ENCODE measurements at regions not wholly inside any gene's neighbourhood (a gene's known extent, or its start where the extent isn't known, plus 50 kb on each side); places are given as distances from the start of the nearest gene placed in this dataset.

DNA sequence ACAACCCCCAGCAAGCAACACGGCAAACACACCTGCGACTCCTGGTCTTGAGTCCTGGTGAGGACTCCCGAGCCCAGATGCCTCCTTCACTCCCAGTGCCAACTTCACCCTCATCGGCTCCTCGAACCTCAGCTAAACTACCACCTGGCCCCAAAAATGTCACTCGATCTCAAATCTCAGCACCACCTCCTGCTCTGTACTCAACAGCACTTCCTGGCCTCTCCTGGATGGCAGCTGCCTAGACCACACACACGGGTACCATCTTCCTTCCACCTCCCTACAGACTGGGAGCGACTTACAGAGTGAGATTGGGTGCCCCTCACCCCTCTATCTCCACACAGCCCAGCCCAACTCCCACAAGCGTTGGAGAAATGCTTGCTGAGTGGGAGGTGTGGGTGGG, 123.9 kb upstream of the MGMT start (continued):
- TF ChIP-seq, protein P1, sequence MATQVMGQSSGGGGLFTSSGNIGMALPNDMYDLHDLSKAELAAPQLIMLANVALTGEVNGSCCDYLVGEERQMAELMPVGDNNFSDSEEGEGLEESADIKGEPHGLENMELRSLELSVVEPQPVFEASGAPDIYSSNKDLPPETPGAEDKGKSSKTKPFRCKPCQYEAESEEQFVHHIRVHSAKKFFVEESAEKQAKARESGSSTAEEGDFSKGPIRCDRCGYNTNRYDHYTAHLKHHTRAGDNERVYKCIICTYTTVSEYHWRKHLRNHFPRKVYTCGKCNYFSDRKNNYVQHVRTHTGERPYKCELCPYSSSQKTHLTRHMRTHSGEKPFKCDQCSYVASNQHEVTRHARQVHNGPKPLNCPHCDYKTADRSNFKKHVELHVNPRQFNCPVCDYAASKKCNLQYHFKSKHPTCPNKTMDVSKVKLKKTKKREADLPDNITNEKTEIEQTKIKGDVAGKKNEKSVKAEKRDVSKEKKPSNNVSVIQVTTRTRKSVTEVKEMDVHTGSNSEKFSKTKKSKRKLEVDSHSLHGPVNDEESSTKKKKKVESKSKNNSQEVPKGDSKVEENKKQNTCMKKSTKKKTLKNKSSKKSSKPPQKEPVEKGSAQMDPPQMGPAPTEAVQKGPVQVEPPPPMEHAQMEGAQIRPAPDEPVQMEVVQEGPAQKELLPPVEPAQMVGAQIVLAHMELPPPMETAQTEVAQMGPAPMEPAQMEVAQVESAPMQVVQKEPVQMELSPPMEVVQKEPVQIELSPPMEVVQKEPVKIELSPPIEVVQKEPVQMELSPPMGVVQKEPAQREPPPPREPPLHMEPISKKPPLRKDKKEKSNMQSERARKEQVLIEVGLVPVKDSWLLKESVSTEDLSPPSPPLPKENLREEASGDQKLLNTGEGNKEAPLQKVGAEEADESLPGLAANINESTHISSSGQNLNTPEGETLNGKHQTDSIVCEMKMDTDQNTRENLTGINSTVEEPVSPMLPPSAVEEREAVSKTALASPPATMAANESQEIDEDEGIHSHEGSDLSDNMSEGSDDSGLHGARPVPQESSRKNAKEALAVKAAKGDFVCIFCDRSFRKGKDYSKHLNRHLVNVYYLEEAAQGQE (IDR thresholded peaks at IDR 0.05): no peak
- no peak for TF ChIP-seq HNF4G (IDR thresholded peaks at IDR 0.05)
- no peak for TF ChIP-seq RXRA (IDR thresholded peaks at IDR 0.05)
- TF ChIP-seq YY1 (IDR thresholded peaks at IDR 0.05): no peak
- no peak for TF ChIP-seq SP1 (IDR thresholded peaks at IDR 0.05)

DNA sequence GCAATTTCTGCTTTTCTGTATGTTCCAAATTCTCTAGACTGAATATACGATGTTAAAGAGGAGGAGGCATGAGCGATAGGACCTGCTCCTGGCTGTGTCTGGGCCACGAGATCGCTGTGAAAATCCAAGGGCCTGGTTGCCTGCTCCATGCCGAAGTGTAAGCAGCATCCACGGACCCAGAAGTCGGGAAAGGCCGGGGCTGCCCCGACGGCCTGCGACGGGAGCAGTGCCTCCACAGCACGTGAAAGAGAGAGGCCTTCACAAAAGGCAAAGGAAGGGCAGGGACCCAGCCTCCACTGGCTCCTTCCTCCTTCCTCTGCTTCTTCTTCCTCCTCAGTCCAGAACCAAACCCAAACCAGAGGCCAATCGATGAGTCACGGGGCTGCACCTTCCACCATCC, 122.9 kb upstream of the MGMT start:
- H3K27ac ChIP-seq (ENCODE audit: low read depth in 1 of 2, low read length in 2 of 2): no peak overlapping the region
- H3K4me1 ChIP-seq (ENCODE audit: control insufficient read depth in 4 of 4, insufficient read depth in 4 of 4, low read length in 3 of 4): no peaks in the 10 kb centered on the region
- H3K36me3 ChIP-seq (ENCODE audit: control insufficient read depth in 4 of 4, insufficient read depth in 3 of 4, low read depth in 1 of 4, low read length in 3 of 4): no peaks in the 10 kb centered on the region
- no peak for TF ChIP-seq FOXA1 (IDR thresholded peaks at IDR 0.05)
- no peaks in the 10 kb centered on the region for H3K9me3 ChIP-seq (ENCODE audit: control insufficient read depth in 4 of 4, low read length in 3 of 4)
- no peak overlapping the region for H3K4me3 ChIP-seq (ENCODE audit: low read depth in 1 of 3, low read length in 3 of 3)
- 96% methylated on average over 15 of the region's 15 CpGs for WGBS
- no peak overlapping the region for H3K9ac ChIP-seq (ENCODE audit: low read depth in 1 of 2, low read length in 2 of 2)
- H3K27me3 ChIP-seq (ENCODE audit: control insufficient read depth in 4 of 4, insufficient read depth in 4 of 4, low read length in 3 of 4): no peaks in the 10 kb centered on the region
- no peak for DNase-seq (ENCODE audit: low spot score)

DNA sequence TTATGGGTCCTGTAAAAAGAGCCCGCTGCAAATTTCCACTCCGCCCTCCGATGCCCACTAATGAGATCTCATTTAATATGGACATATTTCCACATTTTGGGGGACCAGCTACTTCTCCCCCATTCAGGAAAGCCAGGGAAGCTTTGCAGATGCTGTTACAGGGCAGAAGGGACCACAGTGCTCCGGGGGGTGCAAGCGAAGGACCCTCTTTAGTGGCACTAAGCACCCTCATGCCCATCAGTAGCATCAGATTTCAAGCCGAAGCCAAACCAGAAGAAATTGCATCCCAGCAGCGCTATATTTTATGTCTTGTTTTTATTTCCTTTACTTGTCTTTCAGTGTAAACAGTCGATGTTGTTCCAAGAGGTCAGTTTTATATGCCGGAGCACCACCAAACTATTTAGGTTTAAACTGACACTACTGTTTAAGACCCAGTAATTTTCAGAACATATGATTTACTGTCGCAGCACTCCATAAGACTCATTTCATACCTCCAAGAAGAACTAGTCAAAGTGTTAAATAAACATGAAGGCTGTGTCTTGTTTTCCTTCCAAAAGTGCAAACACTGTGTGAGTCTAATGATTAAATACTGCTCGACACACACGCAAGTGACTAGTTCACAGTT, 122.2 kb upstream of the MGMT start:
- 74% methylated on average over 12 of the region's 12 CpGs for WGBS
- no peak for DNase-seq (ENCODE audit: low spot score)
- no peak overlapping the region for H3K4me3 ChIP-seq (ENCODE audit: low read depth in 1 of 3, low read length in 3 of 3)
- no peaks in the 10 kb centered on the region for H3K36me3 ChIP-seq (ENCODE audit: control insufficient read depth in 4 of 4, insufficient read depth in 3 of 4, low read depth in 1 of 4, low read length in 3 of 4)
- TF ChIP-seq RAD21 (IDR thresholded peaks at IDR 0.05) (no peak), SP1 (IDR thresholded peaks at IDR 0.05) (no peak), FOXA1 (IDR thresholded peaks at IDR 0.05) (no peak), HNF4A (conservative IDR thresholded peaks at IDR 0.05) (no peak), HNF4G (IDR thresholded peaks at IDR 0.05) (no peak), YY1 (IDR thresholded peaks at IDR 0.05) (no peak)
- TF ChIP-seq, protein P2, sequence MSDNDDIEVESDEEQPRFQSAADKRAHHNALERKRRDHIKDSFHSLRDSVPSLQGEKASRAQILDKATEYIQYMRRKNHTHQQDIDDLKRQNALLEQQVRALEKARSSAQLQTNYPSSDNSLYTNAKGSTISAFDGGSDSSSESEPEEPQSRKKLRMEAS (IDR thresholded peaks at IDR 0.05): no peak
- TF ChIP-seq, protein P3, sequence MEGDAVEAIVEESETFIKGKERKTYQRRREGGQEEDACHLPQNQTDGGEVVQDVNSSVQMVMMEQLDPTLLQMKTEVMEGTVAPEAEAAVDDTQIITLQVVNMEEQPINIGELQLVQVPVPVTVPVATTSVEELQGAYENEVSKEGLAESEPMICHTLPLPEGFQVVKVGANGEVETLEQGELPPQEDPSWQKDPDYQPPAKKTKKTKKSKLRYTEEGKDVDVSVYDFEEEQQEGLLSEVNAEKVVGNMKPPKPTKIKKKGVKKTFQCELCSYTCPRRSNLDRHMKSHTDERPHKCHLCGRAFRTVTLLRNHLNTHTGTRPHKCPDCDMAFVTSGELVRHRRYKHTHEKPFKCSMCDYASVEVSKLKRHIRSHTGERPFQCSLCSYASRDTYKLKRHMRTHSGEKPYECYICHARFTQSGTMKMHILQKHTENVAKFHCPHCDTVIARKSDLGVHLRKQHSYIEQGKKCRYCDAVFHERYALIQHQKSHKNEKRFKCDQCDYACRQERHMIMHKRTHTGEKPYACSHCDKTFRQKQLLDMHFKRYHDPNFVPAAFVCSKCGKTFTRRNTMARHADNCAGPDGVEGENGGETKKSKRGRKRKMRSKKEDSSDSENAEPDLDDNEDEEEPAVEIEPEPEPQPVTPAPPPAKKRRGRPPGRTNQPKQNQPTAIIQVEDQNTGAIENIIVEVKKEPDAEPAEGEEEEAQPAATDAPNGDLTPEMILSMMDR (IDR thresholded peaks at IDR 0.05; ENCODE audit: low read depth, low read length, missing input control): no peak
- no peaks in the 10 kb centered on the region for H3K9me3 ChIP-seq (ENCODE audit: control insufficient read depth in 4 of 4, low read length in 3 of 4)
- H3K9ac ChIP-seq (ENCODE audit: low read depth in 1 of 2, low read length in 2 of 2): no peak overlapping the region
- H3K27me3 ChIP-seq (ENCODE audit: control insufficient read depth in 4 of 4, insufficient read depth in 4 of 4, low read length in 3 of 4): no peaks in the 10 kb centered on the region
- no peak overlapping the region for H3K27ac ChIP-seq (ENCODE audit: low read depth in 1 of 2, low read length in 2 of 2)
- no peaks in the 10 kb centered on the region for H3K4me1 ChIP-seq (ENCODE audit: control insufficient read depth in 4 of 4, insufficient read depth in 4 of 4, low read length in 3 of 4)

DNA sequence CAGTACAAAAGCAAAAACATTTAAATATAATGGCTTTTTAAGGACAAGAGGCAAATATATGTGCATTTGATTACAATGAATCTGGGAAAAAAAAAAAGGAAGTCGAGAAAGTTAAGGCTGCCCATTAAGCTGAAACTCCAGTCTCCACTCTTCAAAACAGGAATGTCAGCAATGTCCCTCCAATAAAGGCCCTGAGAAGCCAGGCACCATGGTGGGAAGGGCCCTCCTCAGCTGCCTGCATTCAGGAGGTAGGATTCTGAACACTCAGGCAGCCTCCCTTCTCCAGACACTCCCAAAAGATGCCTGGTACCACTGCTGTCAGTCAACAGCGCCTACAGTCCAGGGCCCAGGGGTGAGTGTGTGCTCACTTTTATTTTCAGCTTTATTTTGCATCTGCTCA, 121.3 kb upstream of the MGMT start:
- 94% methylated on average over 2 of the region's 2 CpGs for WGBS
- Histone ChIP-seq H3K9me3 (ENCODE audit: control insufficient read depth in 4 of 4, low read length in 3 of 4) (no peaks in the 10 kb centered on the region), H3K9ac (ENCODE audit: low read depth in 1 of 2, low read length in 2 of 2) (no peak overlapping the region), H3K36me3 (ENCODE audit: control insufficient read depth in 4 of 4, insufficient read depth in 3 of 4, low read depth in 1 of 4, low read length in 3 of 4) (no peaks in the 10 kb centered on the region), H3K4me3 (ENCODE audit: low read depth in 1 of 3, low read length in 3 of 3) (no peak overlapping the region), H3K27me3 (ENCODE audit: control insufficient read depth in 4 of 4, insufficient read depth in 4 of 4, low read length in 3 of 4) (no peaks in the 10 kb centered on the region), H3K27ac (ENCODE audit: low read depth in 1 of 2, low read length in 2 of 2) (no peak overlapping the region), H3K4me1 (ENCODE audit: control insufficient read depth in 4 of 4, insufficient read depth in 4 of 4, low read length in 3 of 4) (no peaks in the 10 kb centered on the region)
- no peak for TF ChIP-seq TAF1 (conservative IDR thresholded peaks at IDR 0.05)
- TF ChIP-seq, protein P4, sequence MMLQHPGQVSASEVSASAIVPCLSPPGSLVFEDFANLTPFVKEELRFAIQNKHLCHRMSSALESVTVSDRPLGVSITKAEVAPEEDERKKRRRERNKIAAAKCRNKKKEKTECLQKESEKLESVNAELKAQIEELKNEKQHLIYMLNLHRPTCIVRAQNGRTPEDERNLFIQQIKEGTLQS (IDR thresholded peaks at IDR 0.05): no peak
- TF ChIP-seq FOXA2 (IDR thresholded peaks at IDR 0.05): no peak
- TF ChIP-seq RXRA (IDR thresholded peaks at IDR 0.05): no peak
- no peak for TF ChIP-seq FOXA1 (IDR thresholded peaks at IDR 0.05)
- no peak for DNase-seq (ENCODE audit: low spot score)

All from liver (tissue), 8 donors.